HS-5 (cell line): ENCODE measurements at regions not wholly inside any gene's neighbourhood (a gene's known extent, or its start where the extent isn't known, plus 50 kb on each side); places are given as distances from the start of the nearest gene placed in this dataset.

Source experiments
- DNase-seq: peaks from one replicate; pipeline ENCODE4 v3.0.0-alpha.2; 2012; ENCODE audit warnings: low read depth

- DNase-seq, result no peak
These were observed 1024.0 kb upstream of the PABPC4L start for GRCh38 chr4:135225551-135225950.

DNA sequence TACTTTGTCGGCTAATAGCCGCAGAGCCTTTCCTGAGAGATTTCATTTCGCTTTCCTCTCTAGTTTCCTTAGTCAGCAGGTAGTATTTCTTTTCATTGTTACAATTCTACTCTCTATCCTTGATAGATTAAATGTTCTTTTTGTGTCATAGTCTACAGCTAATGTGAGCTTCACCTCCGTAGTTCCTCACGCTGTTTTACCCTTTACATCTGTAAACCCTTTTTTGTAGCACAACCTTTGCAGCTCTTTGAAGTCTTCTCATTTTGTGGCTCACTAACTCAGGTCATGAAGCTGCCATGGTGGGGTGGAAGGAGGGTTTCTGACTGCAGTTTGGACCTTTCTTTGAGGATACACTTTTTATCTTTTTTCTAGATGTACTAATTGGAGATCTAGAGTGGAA is 1008.8 kb upstream of the PABPC4L start:
- no peak for DNase-seq

DNA sequence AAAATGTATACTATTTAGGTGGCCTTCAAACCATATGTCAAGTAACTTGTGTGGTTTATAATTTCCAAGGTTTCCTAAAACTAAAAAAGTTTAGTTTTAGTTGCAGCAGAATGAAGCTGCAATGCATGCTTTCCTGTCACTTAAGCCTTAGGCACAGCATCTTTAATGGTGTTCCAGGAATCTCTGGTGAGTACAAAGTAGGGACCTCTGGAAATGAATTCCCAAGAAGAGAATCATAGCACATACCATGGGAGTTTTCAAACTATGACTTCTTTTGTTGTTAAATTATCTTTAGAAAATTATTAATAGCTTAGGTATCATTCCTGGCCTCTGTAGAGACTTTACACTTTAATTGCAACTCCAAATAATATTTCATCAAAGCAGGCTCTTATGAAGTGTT is 1005.9 kb upstream of the PABPC4L start:
- no peak for DNase-seq

- no peak for DNase-seq
These were observed 1002.7 kb upstream of the PABPC4L start for GRCh38 chr4:135204311-135204710.

DNA sequence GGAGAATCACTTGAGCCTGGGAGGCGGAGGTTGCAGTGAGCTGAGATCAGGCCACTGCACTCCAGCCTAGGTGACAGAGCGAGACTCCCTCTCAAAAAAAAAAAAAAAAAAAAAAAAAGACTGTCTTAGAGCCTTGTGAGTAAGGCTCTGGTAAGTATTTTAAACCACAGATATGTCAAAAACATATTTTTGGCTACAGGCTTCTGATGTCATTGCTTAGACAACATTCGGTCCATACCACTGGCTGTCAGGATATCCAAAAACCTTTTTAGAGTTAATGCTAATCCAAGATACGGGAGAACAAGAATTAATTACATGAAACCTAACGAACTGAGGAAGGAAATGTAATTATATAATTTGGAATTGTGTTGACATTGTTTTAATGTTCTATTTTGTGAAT is 999.5 kb upstream of the PABPC4L start:
- no peak for DNase-seq

- no peak for DNase-seq
These were observed 996.1 kb upstream of the PABPC4L start for GRCh38 chr4:135197641-135198040.

- no peak for DNase-seq
These were observed 992.9 kb upstream of the PABPC4L start for GRCh38 chr4:135194477-135194876.

DNA sequence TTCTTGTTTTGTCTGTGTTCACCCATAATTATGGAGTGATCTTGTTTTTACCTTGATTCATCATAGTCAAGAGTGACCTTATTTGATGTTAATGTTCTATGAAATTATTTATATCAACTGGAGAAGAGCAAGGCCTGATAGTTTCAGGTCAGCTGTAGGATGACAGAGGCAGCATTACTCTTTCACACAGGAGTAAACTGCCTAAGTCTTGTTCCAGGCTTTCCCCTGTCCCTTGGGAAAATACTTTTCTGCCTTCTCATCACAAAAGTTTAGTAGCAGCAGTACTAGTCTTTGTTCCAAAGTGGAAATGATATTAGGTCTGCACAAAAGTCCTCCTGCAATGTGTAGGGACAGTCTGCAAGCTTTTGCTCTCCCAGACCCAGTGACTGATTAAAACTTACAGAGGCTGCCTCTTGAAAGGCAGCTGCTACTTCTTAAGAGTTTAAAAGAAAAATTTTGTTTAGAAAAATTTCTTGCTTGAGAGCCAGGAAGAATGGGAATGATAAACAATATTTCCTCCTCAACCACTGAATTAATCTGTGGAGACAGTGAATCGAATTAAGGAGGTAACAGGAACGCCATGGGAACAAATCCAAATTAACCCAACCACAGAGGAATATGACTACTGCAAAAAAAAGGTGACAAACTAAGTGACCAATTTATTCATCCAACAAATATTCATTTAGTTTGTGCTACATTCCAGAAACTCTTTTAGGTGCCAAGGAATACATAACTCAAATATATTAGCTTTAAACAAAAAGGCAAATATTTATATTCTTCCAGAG is 991.4 kb upstream of the PABPC4L start:
- no peak for DNase-seq

DNA sequence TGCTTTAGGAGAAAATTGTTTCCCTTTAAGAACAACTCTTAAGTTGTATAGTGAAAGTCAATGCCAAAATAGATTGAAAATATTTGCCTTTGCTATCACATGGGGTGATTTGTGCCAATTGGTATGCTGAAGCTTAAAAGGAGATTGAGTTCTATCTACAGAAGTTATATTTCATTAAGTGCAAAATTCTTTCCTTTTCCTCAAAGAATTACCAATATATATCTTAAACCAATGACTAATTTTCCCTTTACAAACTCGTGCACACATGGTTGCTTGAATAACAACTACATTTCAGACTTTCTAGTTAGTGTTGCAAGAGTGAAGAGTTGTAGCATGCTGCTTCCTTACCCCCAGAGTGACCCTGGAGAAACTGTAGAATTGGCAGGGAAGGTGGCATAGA is 990.0 kb upstream of the PABPC4L start:
- DNase-seq, result no peak

DNA sequence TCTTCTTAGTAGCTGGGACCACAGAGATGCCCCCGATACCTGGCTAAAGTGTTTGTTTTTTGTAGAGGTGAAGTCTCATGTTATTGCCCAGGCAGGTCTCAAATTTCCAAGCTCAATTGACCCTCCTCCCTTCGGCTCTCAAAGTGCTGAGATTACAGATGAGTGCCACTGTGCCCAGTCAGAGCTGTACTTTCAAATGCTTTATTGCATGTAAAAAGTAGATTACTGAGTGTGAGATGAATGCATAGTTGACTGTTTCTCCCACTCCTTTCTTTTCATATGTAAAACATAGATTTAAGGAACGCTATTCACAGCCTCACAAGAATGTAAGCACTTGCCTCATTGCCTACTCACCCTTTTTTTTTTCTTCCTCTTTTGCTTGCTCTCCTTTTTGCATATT is 984.4 kb upstream of the PABPC4L start:
- DNase-seq, result no peak

DNA sequence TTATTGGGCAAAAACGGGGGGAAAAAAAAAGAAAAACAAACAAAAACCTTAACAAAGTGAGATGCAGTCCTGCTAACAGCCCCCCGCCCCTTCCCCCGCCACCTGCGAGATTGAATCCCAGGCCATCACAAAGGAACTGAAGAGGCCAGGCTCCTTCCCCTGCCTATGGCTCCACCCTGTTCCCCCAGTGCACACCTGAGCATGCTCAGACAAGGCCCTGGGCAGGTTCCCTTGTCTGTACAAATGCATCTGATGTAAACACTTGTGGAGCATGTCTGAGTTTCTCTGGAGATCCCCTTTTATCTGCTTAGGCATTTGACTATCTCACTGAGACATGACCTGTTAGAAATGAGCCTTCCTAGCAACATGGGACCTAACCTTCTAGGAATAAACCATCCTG is 983.7 kb upstream of the PABPC4L start:
- no peak for DNase-seq

DNA sequence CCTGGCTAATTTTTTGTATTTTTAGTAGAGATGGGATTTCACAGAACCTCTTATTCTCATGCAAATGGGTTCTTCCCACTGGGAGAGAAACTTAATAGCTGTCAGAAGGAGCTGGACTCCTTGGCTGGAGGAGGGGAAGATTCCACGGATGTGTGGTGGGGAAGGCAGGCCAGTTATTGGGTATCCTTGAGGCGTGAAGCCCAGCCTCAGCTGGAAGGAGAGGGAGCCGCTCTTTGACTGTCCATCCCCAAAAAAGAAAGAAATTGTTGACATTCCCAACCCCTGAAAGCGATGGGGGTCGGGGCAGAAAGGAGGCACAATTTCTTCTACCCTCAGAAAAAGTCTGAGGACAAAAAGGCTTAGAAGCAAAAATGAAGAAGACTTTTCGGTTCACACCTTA is 983.1 kb upstream of the PABPC4L start:
- no peak for DNase-seq

- DNase-seq, result no peak
These were observed 975.7 kb upstream of the PABPC4L start for GRCh38 chr4:135177321-135177720.

GRCh38 chr4:135166661-135167060 is 965.1 kb upstream of the PABPC4L start:
- no peak for DNase-seq

GRCh38 chr4:135164601-135165000 is 963.0 kb upstream of the PABPC4L start:
- no peak for DNase-seq

GRCh38 chr4:135144498-135144897 is 942.9 kb upstream of the PABPC4L start:
- no peak for DNase-seq

GRCh38 chr4:135124196-135124595 is 922.6 kb upstream of the PABPC4L start:
- DNase-seq, result no peak

GRCh38 chr4:135123632-135124031 is 922.0 kb upstream of the PABPC4L start:
- no peak for DNase-seq

GRCh38 chr4:135122457-135122856 is 920.9 kb upstream of the PABPC4L start:
- DNase-seq, result no peak

- DNase-seq, result no peak
These were observed 918.6 kb upstream of the PABPC4L start for GRCh38 chr4:135120195-135120594.

- no peak for DNase-seq
These were observed 912.5 kb upstream of the PABPC4L start for GRCh38 chr4:135114079-135114478.

- DNase-seq, result no peak
These were observed 896.5 kb upstream of the PABPC4L start for GRCh38 chr4:135098061-135098460.

DNA sequence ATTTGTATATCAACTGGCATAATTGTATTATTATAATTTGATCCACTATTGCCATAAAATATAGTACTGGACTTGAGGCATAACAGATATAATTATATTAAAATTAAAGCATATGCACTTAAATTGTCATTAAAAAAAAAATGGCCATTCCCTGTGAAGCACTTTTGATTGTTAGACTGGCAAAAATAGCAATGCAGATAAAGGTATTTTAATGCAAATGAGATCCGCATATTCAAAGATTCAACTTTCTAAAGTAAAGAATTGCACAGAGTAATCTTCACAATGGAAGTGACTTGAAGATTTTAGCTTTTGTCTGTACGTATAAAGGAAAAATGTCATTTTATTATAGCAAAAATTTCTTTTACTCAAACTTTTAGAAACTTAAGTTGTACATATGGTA is 871.8 kb upstream of the PABPC4L start:
- DNase-seq, result no peak

GRCh38 chr4:135072553-135072952 is 871.0 kb upstream of the PABPC4L start:
- no peak for DNase-seq
